B cell (primary cell): ENCODE measurements at regions not wholly inside any gene's neighbourhood (a gene's known extent, or its start where the extent isn't known, plus 50 kb on each side); places are given as distances from the start of the nearest gene placed in this dataset.

Source experiments
- ATAC-seq: fragments of 200-7000 bp; cut with Tn5 transposase; one replicate; pipeline ENCODE4 v1.10.0; 2021; ENCODE audit warnings: low read depth, mild to moderate bottlenecking, moderate number of reproducible peaks, moderate library complexity
- CTCF ChIA-PET: fragments of 350-600 bp; sonication (Branson Sonifier 250); formaldehyde crosslinking; loops from one replicate; lab custom pipeline; 2021; ENCODE audit warnings: antibody characterized with exemption, inconsistent platforms; lab: Charles Lee
- POLR2A ChIA-PET: fragments of 350-600 bp; sonication (Branson Sonifier 250); formaldehyde crosslinking; loops from one replicate; lab custom pipeline; 2021; ENCODE audit warnings: antibody characterized with exemption; lab: Charles Lee
- DNase-seq: peaks from one replicate; pipeline ENCODE4 v3.0.0; 2013
- H2AFZ ChIP-seq: 2 replicates; pipeline ENCODE4 v1.6.1; 2012; ENCODE audit warnings: mild to moderate bottlenecking, low read depth, low read length; ENCODE audit not compliant: insufficient read depth, poor library complexity, severe bottlenecking
- H3K27ac ChIP-seq, 2 donors: 1 replicate in 1 of 2; 2 replicates in 1 of 2; pipeline ENCODE4 v1.5.1; 2012 to 2013; ENCODE audit warnings: low read length in 2 of 2, mild to moderate bottlenecking in 2 of 2, moderate library complexity in 1 of 2
- H3K27me3 ChIP-seq, 4 experiments: fragments of 200-600 bp in 1 of 4; sonication (generic) in 1 of 4; replicated peaks in 1 of 4; 1 replicate in 2 of 4; 2 replicates in 2 of 4; pipeline versions ENCODE4 v1.6.1 to v1.7.0; 2013 to 2016; ENCODE audit warnings: low read length in 3 of 4, mild to moderate bottlenecking in 2 of 4, mixed read lengths in 1 of 4, moderate library complexity in 1 of 4; ENCODE audit not compliant: insufficient read depth in 4 of 4, control insufficient read depth in 3 of 4; ENCODE audit errors: control extremely low read depth in 1 of 4
- H3K36me3 ChIP-seq, 2 experiments: replicated peaks in 1 of 2; 1 replicate in 1 of 2; 2 replicates in 1 of 2; pipeline versions ENCODE4 v1.6.1 to v1.7.1; 2013; ENCODE audit warnings: low read length in 1 of 2; ENCODE audit not compliant: insufficient read depth in 2 of 2, control insufficient read depth in 1 of 2; ENCODE audit errors: control extremely low read depth in 1 of 2, extremely low read depth in 1 of 2
- H3K4me1 ChIP-seq, 2 donors: fragments of 200-600 bp in 1 of 2; sonication (generic) in 1 of 2; 1 replicate in 1 of 2; 2 replicates in 1 of 2; pipeline versions ENCODE4 v1.5.1 to v1.6.1; 2013 to 2017; ENCODE audit warnings: low read length in 2 of 2; ENCODE audit not compliant: control insufficient read depth in 2 of 2, insufficient read depth in 2 of 2
- H3K4me2 ChIP-seq: replicated peaks from 2 replicates; pipeline ENCODE3; 2012; ENCODE audit warnings: mild to moderate bottlenecking, low read depth, low read length; ENCODE audit not compliant: poor library complexity, severe bottlenecking
- H3K4me3 ChIP-seq, 5 experiments: fragments of 200-600 bp in 1 of 5; sonication (generic) in 1 of 5; 1 replicate in 3 of 5; 2 replicates in 2 of 5; pipeline versions ENCODE4 v1.5.1 to v1.7.0; 2011 to 2016; ENCODE audit warnings: low read length in 4 of 5, mild to moderate bottlenecking in 4 of 5, low read depth in 2 of 5, control low read depth in 1 of 5, moderate library complexity in 1 of 5; ENCODE audit not compliant: insufficient read depth in 1 of 5; ENCODE audit errors: control extremely low read depth in 1 of 5, extremely low read depth in 1 of 5
- H3K79me2 ChIP-seq: fragments of 200-600 bp; sonication (generic); one replicate; pipeline ENCODE4 v1.6.0; 2016; ENCODE audit warnings: low read length; ENCODE audit not compliant: control insufficient read depth, insufficient read depth
- H3K9ac ChIP-seq: fragments of 200-600 bp; sonication (generic); 2 replicates; pipeline ENCODE4 v1.6.1; 2017; ENCODE audit warnings: mild to moderate bottlenecking, low read length, moderate library complexity
- H3K9me3 ChIP-seq, 3 donors: one replicate each; pipeline versions ENCODE4 v1.6.1 to v1.7.1; 2013; ENCODE audit warnings: low read length in 2 of 3; ENCODE audit not compliant: control insufficient read depth in 2 of 3, insufficient read depth in 1 of 3; ENCODE audit errors: control extremely low read depth in 1 of 3
- H4K20me1 ChIP-seq: 2 replicates; pipeline ENCODE4 v1.6.0; 2012; ENCODE audit warnings: mild to moderate bottlenecking, low read length; ENCODE audit not compliant: insufficient read depth, control insufficient read depth, poor library complexity, severe bottlenecking
- H3K27ac Mint-ChIP-seq: one replicate; pipeline ENCODE4 v1.8.0; 2021; ENCODE audit warnings: mixed read lengths
- H3K27me3 Mint-ChIP-seq: one replicate; pipeline ENCODE4 v1.8.0; 2021; ENCODE audit warnings: mixed read lengths
- H3K4me1 Mint-ChIP-seq: one replicate; pipeline ENCODE4 v1.8.0; 2021; ENCODE audit warnings: mixed read lengths
- H3K4me3 Mint-ChIP-seq: one replicate; pipeline ENCODE4 v1.8.0; 2021; ENCODE audit warnings: mixed read lengths
- H3K9me3 Mint-ChIP-seq: one replicate; pipeline ENCODE4 v1.8.0; 2022; ENCODE audit warnings: mixed read lengths; ENCODE audit not compliant: insufficient read depth
- CTCF ChIP-seq: fragments of 200-600 bp; IDR thresholded peaks from one replicate; pipeline ENCODE4 v1.8.0; 2022; ENCODE audit warnings: antibody characterized with exemption, mild to moderate bottlenecking
- EZH2 ChIP-seq: IDR thresholded peaks from 2 replicates; pipeline ENCODE4 v1.6.1; 2012; ENCODE audit warnings: borderline replicate concordance, low read depth, mild to moderate bottlenecking, moderate library complexity, low read length; ENCODE audit not compliant: insufficient read depth, poor library complexity, severe bottlenecking
- WGBS: methylation state at CpG from one replicate; pipeline ENCODE4 v1.1.5; 2013; ENCODE audit warnings: missing lambda C conversion rate; ENCODE audit not compliant: insufficient coverage; 5-methylcytosine and 5-hydroxymethylcytosine counted together
- intact Hi-C: fragments of 100-400 bp; cut with micrococcal nuclease; formaldehyde crosslinking; loops from one replicate; pipeline ENCODE4 v1.10.0; 2022

- ATAC-seq, result no peak
Measured at GRCh38 chr2:4515871-4516761, 812.7 kb downstream of the DCDC2C start.

More at GRCh38 chr2:4515871-4516761, 812.7 kb downstream of the DCDC2C start:
- no peaks in the 10 kb centered on the region for H3K4me1 Mint-ChIP-seq
- no peak overlapping the region for H3K4me3 ChIP-seq
- DNase-seq, result no peak
- no peaks in the 10 kb centered on the region for H3K27me3 Mint-ChIP-seq
- no peaks in the 10 kb centered on the region for H3K36me3 ChIP-seq
- CTCF ChIA-PET, result no interaction called here
- H3K27ac ChIP-seq, result no peak overlapping the region
- no peak overlapping the region for H3K4me3 Mint-ChIP-seq
- TF ChIP-seq EZH2 (no peak), CTCF (no peak)
- H4K20me1 ChIP-seq, result no peaks in the 10 kb centered on the region
- intact Hi-C loops, result no loop called here
- no peak overlapping the region for H2AFZ ChIP-seq
- no peak overlapping the region for H3K9ac ChIP-seq
- no peaks in the 10 kb centered on the region for H3K9me3 ChIP-seq
- H3K27ac Mint-ChIP-seq, result no peak overlapping the region
- H3K79me2 ChIP-seq, result no peaks in the 10 kb centered on the region
- POLR2A ChIA-PET, result no interaction called here
- 83% methylated on average over 5 of the region's 11 CpGs for WGBS
- H3K9me3 Mint-ChIP-seq, result peaks cover 2% of the 10 kb centered on the region
- no peaks in the 10 kb centered on the region for H3K4me1 ChIP-seq
- no peaks in the 10 kb centered on the region for H3K27me3 ChIP-seq
- H3K4me2 ChIP-seq, result no peak overlapping the region
